Fibroblast of skin of back (primary cell): ENCODE measurements at regions not wholly inside any gene's neighbourhood (a gene's known extent, or its start where the extent isn't known, plus 50 kb on each side); places are given as distances from the start of the nearest gene placed in this dataset.

Source experiments
- DNase-seq: peaks from one replicate; pipeline ENCODE4 v3.0.0-alpha.2; 2013

DNA sequence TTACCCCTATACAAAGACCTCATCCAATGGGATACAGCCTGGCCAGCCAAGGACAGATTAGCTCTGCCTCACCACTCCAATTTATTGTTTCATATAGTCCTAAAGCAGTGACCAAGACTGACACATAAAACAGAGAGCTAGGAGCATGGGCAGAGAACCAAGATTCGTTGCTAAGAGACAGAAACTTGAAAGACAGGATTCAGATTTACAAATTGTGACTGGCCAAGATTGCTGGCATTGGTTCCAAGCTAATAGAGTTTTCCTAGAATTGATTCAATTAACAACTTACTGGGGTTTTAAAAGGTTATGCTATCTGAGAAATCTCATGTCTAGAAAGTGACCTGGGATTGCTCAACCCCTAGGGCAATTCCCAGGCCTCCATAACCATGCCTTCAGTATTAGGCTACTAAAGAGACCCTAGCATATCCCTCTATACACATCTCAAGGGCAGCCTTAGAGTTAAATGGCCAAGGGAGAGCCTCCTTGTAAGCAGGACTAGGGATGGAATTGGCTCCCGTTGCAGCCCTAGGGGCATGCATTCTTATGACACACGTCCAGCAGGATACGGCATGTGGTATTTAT, 75.6 kb downstream of the ICOS start:
- DNase-seq: peak; percentile 18

DNA sequence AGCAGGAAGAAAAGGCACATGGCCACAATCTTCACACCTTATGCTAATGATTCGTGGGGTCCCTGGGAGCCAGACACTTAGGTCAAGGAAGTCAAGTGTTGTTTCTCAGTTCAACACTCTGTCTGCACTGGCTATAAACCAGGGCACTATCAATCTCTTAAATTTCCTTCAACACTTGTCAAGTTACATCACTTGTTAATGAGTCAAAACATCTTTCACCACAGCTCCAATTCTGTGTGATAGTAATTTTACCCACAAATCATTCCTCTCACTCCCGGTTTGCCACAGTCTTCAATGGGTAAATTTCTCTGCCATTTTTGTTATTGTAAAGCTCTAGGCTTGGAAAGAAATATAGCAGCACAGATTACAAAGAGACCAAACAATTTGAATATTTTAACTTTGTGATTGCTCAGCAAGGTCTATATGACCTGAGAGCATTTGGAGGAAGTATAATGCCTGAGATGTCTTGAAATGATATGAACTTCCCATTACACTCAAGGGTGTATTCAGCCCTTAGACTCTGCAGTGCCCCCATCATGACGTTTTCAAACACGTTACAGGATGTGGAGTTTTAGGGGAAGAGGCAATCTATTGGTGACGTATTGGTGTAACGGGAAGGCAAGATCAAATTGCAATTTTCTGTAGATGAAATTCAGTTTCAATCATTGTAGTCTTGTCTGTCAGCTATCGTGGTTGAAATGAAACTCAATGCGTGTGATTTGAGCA, 78.7 kb downstream of the ICOS start:
- no peak for DNase-seq

DNA sequence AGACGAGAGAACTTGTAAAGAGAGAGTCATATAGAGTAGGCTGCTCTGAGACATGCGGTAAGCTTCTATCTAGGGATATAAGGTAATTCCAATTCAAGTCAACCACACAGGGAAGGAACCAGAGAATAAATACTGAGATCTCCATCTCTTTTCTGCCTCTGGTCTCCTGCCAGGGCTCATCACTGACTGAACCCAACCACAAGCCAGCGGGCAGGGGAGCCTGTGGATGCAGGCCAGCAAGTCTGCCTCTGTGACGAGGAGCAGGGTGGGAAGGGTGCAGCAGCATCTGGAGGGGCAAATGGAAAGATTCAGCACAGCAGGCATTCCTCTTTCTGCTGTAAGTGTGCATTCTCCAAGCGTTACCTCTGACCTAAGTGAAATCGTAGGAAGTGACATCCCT, 82.2 kb downstream of the ICOS start:
- no peak for DNase-seq

DNA sequence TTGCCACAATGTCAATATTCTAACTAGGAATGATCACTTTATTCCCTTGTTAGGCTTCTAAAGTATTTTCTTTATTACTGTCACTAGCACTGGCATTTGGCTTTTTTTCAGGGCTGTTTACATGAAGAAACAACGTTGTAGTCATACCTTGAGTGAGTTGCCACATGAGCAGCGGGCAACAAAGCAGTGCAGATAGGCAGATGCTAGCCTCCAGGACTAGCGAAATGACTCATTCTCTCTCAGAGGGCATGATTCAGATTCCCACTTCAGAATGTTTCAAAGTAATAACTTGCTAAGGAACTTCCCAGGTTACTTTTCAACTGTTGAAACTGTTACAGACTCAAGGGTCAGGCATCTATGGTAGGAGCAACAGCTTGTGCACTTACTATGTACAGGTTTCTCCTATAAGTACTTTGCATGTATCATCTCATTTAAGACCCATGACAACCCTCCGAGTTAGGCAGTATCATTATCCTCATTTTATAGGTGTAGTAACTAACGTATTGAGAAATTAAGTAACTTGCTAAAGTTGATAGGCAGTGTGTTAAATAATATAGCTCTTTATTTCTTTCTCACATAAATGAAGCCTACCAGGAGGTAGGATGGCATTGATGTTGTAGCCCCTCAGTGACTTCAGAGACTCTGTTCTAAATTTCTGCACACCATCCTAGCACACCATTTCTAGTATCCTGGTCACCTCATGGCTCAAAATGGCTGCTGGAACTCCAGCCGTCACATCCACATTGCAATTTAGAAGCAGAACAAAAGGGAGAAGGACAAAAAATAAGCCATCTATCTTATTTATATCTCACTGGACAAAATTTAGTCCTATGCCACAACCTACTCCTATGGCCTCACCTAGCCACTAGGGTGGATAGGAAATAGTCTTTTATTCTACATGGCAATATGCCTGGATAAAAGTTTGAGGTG, 83.3 kb downstream of the ICOS start:
- DNase-seq: peak; percentile 22

DNA sequence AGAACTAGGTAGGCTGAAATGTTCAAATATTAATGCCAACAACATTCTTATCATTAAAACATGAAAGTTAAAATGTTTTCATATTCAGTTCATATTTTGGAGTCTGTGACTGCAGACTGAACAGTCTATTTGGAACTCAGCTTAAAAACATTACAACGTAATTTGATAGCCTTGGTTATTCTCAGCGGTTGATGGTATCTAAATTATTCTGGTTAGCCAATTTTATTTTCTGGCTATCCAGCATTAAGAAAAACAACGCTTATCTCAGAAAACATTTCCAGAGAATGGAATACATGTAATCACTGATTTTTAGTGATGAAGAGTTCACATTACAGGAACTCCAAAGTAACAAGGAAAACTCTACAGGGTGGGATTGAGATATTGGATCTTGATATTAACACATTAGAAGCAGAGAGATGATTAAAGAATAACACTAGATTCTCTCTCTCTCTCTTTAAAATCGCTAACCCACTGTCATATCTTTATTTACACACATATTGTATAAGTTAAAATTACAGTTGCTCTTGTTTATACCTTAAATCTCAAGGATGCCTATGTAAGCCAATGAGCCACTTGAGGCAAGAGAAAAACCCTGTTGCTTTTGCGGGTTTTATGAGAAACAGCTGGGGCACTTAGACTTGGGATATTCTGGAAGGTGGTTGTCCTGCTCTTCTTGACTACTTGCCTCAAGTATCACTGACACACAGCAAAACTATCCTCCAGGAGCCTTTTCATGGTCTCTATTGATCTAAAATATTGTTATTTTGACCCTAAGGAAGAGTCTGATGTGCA, 84.9 kb downstream of the ICOS start:
- DNase-seq: peak; percentile 9

DNA sequence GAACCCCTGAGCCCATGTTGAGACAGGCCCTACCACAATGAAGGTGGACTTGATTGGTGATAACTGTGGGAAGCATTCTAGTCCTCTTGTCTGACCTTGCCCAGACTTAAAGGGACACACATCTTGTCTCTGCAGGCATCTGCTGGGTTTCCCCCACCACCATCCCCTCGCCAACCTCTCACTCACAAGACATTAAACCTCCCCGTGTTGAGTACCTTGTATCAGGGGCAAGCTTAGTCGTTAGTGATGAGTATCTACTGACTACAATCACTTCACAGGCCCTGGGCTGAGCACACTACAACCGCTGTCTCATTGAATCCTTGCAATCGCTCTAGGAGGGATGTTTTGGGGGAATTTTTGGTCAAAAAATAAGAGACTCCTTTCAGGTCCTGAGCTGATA, 86.0 kb downstream of the ICOS start:
- no peak for DNase-seq

DNA sequence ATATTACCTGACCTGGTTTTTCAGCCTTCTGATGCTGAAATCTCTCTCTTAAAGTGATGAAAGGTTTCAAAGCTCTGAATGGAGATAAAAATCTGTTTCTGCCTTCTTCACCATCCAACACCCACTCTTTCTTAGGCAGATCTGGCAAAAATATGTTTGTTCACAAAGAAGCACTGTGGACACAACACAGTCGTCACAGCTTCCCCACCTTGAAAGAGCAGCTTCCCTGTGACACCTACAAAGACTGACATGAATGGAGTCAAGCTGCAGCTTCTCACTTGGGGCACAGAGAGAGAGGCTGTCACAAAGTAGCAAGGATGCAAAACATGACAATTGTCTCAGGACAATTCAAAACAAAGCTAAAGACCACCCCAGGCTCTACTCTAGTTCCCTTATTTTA, 86.5 kb downstream of the ICOS start:
- DNase-seq: no peak

DNA sequence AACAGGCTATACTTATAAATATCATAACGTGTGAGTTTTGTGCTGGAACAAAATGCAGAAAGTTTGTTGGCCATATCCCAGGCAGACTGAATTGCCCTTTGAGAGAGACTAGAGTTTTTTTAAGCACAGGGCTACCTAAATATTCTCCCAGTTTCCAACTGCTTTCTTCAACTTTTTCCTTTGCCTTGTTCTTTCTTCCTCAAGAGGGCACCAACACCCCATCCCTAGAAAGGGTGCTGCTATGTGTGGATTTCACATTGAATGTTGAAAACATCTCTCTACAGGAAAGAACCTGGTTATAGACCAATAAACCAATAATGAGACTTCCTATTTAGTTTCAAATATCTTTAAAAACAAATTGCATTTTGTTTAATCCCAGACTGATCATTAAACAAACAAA, 87.9 kb downstream of the ICOS start:
- DNase-seq: peak; percentile 33

DNA sequence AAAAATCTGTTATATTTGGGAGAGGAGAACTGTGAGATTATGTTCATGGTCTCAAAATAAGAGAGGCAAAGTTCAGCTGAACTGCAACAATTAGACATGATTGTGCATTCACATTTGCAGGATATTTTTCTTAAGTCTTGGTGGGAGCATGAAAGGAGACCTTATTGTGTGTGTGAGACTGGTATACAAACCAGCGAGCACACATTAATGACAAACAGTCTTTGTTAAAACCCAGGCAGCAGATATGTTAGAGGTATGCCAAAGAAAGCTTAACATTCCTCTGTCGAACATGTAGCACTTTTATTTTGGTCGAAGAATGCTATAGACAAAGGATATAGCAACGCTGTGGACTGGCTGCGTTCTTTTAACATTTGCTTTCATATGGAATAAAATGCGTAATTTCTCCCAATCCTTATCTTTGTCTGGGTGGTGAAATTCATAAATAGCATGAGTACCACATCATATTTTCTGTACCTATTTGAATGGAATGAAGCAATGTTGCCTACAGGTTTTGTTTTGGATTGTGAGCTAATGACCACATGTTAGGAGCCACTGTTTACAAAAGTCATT, 88.4 kb downstream of the ICOS start:
- DNase-seq: no peak

DNA sequence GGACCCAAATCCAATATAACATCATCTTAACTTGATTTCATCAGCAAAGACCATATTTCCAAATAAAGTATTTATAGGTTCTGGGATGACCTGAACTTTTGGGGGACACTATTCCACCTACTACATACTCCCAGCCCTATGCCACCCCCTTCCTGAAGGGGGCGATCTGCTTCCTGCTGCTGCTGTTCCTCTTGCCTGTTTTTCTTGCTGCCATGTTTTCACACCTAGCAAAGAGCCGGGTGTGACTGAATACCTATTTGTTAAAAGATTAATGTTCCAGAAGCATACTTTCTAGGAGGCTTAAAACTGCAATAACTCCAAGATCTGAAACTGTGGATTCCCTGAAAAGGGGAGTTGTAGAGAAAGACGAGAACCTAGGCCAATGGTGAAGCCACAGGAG, 89.7 kb downstream of the ICOS start:
- DNase-seq: no peak

DNA sequence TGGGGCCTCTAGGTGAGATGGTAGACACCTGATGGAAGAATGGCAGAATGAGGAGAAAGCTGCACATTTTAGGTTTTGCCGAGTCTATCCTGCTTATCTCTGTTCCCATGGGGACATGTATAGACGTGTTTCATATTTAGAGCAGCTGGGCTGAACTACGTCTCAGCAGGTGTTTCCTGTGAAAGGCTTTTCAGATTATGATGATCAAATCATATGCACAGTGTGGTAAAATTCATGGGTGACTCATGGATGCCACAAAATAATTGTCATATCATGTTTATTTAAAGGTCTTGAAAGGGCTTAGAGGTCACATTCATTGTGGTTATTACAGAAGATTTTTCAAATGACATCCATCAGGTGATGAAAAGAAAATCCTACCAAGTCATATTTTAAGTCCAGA, 90.5 kb downstream of the ICOS start:
- peak; percentile 38 for DNase-seq

DNA sequence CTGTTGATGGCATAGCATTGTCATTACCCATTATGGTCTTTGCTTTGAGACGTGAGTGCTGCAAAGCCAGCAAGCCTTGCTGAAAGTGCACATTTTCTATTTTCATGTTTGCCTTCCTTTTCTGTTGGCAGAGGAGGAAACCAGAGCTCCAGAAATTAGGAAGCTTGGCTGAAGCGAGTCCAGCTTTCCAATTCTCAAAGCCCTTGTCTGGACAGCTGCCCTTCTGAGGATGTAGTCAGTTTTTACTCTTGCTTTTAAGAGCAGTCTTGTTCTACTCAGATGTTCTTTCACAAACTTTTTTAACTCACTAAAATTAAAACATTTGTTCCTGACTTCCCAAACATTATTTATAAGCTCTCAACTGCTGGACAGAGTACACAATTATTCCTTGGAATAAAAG, 93.8 kb downstream of the ICOS start:
- DNase-seq: no peak

DNA sequence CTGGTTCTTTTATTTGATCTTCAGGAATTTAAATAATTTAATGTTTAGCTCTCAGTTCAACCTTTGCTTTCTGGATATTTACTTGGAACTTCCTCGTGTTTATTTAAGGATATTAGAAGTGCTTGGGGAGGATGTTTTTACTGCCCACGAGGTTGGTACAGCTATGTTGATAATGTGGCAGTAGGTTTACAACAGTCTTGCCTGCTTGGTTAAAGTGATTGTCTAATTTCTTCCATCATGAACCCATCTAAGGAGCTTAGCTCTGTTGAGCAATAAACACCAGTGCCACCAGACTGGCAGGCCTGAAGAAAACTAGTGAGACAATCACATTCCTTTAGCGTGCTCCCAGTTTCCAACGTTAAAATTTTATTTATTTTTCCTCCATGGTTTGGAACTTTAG, 94.5 kb downstream of the ICOS start:
- DNase-seq: no peak

DNA sequence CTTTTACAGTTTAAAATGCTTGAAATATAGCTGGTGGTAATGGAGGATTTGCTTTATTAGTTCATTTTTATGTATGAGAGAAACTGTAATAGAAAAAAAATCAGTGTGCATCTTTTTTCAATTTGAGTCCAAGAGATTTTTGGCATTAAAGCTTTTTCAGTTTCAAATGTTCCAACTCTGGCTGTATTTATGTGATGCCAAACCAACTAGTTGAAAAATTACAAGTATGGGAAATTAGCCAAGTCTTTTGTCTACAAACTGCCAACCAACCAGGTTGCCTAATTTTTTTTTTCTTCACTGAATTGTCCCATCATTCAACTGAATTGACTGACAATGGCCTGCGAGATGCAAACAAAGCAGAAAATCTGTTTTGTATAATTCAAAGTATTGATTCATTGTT, 95.7 kb downstream of the ICOS start:
- DNase-seq: no peak

DNA sequence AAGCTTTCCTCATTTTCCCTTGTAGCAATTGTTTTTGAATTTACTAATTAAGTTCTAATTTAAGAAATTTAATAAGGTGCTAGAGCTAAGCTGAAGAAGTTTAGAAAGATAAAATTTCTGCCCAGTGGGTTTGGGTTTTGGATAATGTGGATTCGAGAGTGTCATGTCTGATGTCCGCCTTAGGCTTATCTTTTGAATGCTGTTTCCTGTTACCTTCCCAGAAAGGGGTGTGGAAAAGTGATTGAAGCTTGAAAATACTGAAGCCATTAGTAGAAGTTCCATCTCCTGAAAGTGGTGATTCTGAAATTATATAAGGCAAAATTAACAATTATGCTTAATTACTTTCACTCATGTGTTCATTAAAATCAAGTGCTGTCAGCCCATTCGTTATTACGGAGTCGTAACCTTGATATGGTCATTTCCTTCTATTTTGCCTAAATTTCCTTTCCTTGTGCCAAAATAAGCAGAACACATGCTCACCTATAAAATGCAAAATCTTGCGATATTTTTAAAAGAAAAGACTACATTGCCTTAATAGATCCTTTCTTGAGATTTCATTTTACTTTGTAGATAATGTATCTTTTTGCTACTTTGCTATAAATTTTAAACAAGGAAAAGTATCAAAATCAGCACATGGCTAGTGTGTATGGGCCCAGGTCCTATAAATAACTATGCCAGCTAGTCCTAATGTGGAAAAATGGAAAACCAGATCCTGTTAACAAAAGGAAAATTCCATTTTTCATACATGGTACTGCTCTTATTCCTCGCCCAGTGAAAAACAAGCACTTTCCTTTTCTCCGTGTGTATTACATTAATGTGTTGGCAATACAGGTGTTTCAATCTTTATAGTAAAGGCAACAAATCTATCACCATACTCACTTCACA, 97.3 kb downstream of the ICOS start:
- no peak for DNase-seq

DNA sequence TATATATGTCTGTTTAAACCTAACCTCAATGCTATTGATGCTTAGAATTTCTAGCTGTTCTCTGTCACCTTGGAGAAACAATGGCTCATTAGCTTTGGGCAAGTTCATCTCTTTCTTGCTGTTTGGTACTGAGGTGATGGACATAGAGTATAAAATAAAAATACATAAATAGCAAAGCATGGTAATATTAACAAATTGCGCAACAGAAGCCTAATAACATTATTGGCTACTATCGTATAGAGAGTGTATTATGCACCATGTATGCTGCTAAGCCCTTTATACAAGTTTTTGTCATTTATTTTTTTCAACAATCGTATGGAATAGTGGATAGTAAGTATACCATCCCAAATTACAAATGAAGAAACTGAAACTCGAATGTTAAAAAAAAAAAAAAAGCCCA, 100.1 kb downstream of the ICOS start:
- DNase-seq: no peak

DNA sequence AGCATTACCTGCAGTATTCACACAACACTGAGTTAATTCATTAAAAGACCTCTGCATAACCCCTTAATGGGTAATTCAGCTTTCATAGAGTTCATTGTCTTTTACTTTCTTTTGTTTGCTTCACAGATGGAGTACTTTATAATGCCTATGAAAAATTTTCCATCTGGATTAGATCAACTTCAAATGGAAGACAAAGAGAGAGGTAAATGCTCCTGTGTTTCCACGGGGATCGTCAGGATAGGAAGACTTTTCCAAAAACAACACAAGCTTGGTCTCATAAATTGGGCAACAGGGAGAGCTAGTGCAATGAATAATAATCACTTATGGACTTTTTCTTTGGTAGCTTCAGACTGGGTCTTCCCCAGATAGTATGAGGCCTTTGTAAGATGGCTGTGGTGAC, 100.7 kb downstream of the ICOS start:
- no peak for DNase-seq

DNA sequence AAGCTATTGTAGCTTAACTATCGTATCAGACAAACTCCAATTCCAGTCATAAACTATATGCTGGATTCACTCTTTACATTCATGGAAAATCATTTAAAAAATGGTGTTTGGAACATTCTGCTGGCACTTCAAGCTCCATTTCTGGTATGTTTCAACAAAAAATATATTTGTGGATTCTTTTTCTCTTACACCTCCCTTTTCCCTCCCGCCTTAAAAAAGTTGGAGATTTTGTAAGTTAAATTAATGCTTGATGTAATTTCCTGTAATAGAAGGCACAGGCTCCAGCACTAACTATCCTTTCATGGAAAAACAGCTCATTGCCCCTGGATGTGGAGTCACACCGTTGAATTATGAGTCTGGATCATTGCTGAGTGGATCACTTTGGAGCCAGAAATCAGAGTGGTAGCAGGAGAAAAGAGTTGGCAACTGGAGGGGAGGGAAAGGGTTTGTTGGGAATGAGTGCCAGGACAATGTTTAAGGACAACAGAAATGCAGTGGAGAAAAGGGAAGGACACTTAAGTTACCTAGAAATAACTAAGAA, 102.8 kb downstream of the ICOS start:
- no peak for DNase-seq

DNA sequence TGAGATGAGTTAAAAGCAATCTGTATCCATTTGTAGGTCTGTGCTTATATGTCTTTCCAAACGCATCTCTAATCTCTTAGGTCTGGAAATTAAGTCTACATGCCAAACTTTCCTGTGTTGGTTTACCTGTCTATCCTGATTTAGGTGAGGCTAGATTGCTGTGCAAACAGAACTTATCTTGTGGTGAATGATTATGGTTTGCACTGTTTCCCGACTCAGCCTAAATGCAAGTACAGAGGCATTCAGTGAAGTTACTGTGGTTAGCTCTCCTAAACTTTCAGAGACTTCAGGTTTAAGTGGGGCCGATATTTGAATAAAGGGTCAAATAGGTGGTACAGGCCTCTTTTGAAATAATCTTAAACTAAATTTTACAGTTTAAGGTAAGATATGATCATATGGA, 103.5 kb downstream of the ICOS start:
- DNase-seq: no peak

DNA sequence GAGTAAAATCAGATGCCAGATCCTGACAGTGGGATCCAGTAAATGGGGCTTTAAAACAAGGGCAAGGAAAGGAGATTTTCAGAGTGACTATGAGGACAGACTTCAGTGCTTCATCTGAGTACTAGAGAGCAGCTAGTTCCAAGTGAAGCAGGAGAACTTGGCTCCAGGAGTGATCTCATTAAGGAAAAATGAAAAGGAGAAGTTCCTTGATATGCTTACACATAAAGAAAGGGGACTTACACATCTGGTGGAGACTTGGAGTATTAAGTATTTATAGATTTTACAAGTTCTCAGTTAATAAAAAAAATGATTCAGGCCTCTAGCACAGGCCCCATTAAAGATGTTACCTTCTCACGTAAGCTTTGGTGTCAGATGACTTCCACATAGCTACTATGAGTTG, 105.8 kb downstream of the ICOS start:
- DNase-seq: no peak

DNA sequence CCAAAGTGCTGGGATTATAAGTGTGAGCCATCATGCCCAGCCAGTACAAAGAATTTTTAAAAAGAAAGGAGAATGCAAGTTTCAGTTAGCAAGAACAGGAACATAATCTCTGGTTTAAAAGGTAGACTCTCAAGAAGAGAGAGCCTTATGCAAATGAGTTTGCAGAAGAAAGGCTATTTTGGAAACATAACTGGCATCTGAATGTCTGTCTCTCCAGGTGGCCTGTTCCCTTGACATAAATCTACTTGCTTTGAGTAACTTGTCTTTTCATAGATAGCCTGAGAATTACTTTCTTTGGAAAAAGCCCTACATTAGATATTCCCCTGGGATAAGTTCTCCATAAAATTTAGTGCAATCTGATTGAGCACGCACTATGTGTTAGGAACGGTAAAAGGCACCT, 109.6 kb downstream of the ICOS start:
- DNase-seq: no peak
